Ishikawa (cell line): ENCODE measurements at regions not wholly inside any gene's neighbourhood (a gene's known extent, or its start where the extent isn't known, plus 50 kb on each side); places are given as distances from the start of the nearest gene placed in this dataset.

Experiments
- CEBPB ChIP-seq: IDR thresholded peaks from 2 replicates; pipeline ENCODE4 v1.6.1; 2012
- EGR1 ChIP-seq: IDR thresholded peaks from 2 replicates; pipeline ENCODE4 v1.6.1; 2012
- EP300 ChIP-seq: IDR thresholded peaks from 2 replicates; pipeline ENCODE4 v1.6.1; 2012; ENCODE audit warnings: borderline replicate concordance
- FOXM1 ChIP-seq: IDR thresholded peaks from 2 replicates; pipeline ENCODE4 v1.6.1; 2012; ENCODE audit warnings: low read depth, borderline replicate concordance
- REST ChIP-seq: IDR thresholded peaks from 2 replicates; pipeline ENCODE4 v1.6.1; 2012; ENCODE audit warnings: low read depth, mild to moderate bottlenecking
- TAF1 ChIP-seq: IDR thresholded peaks from 2 replicates; pipeline ENCODE4 v1.6.1; 2012; ENCODE audit warnings: low read depth, mild to moderate bottlenecking
- YY1 ChIP-seq: IDR thresholded peaks from 2 replicates; pipeline ENCODE4 v1.6.1; 2012; ENCODE audit warnings: low read depth

GRCh38 chr15:100809587-100809986 lies 70.0 kb upstream of the ALDH1A3 start:
- no peak for TF ChIP-seq REST
- TF ChIP-seq TAF1, result no peak
- TF ChIP-seq CEBPB, result no peak
- no peak for TF ChIP-seq YY1
- no peak for TF ChIP-seq EP300
- TF ChIP-seq EGR1, result no peak
- no peak for TF ChIP-seq FOXM1
